Upper lobe of left lung (tissue), 6 donors: ENCODE measurements at regions not wholly inside any gene's neighbourhood (a gene's known extent, or its start where the extent isn't known, plus 50 kb on each side); places are given as distances from the start of the nearest gene placed in this dataset.
A peak's percentile ranks its signal among the peaks of the same experiment; 100 is the strongest.

Source experiments
- ATAC-seq, 2 donors: fragments of 200-7000 bp; cut with Tn5 transposase; one replicate each; pipeline ENCODE4 v1.9.1; 2022; ENCODE audit warnings: mild to moderate bottlenecking in 2 of 2, moderate library complexity in 2 of 2; ENCODE audit not compliant: low FRiP score in 2 of 2
- DNase-seq, 2 donors: peaks; one replicate each; pipeline ENCODE4 v3.0.0-alpha.2; 2019 to 2020
- H3K27ac ChIP-seq, 4 donors: fragments of 200-600 bp; sonication (generic); one replicate each; pipeline ENCODE4 v1.5.1; 2016 to 2019
- H3K27me3 ChIP-seq, 4 donors: fragments of 200-600 bp; sonication (generic); one replicate each; pipeline ENCODE4 v1.5.1; 2017 to 2019
- H3K36me3 ChIP-seq, 4 donors: fragments of 200-600 bp; sonication (generic); one replicate each; pipeline ENCODE4 v1.5.1; 2016 to 2019
- H3K4me1 ChIP-seq, 4 donors: fragments of 200-600 bp; sonication (generic); one replicate each; pipeline ENCODE4 v1.5.1; 2018 to 2019
- H3K4me3 ChIP-seq, 4 donors: fragments of 200-600 bp; sonication (generic); one replicate each; pipeline ENCODE4 v1.5.1; 2017 to 2019; ENCODE audit warnings: mild to moderate bottlenecking in 2 of 4, moderate library complexity in 1 of 4
- H3K9me3 ChIP-seq, 4 donors: fragments of 200-600 bp; sonication (generic); one replicate each; pipeline ENCODE4 v1.5.1; 2018 to 2019
- CTCF ChIP-seq, 6 experiments: fragments of 450-650 bp in 4 of 6; fragments of 200-600 bp in 2 of 6; sonication (generic) in 2 of 6; IDR thresholded peaks; one replicate each; pipeline ENCODE4 v1.5.1; 2016 to 2019; ENCODE audit warnings: antibody characterized with exemption in 6 of 6
- EP300 ChIP-seq, 4 donors: sonication (generic); formaldehyde crosslinking; IDR thresholded peaks; one replicate each; pipeline ENCODE4 v1.5.1; 2017; ENCODE audit warnings: antibody characterized with exemption in 4 of 4, control low read depth in 2 of 4
- POLR2A ChIP-seq, 4 donors: fragments of 450-650 bp; IDR thresholded peaks; one replicate each; pipeline ENCODE4 v1.5.1; 2016 to 2017; ENCODE audit warnings: antibody characterized with exemption in 4 of 4, mild to moderate bottlenecking in 2 of 4
- POLR2AphosphoS5 ChIP-seq, 2 donors: sonication (generic); formaldehyde crosslinking; IDR thresholded peaks; one replicate each; pipeline ENCODE4 v1.5.1; 2017; ENCODE audit warnings: antibody characterized with exemption in 2 of 2
- whole genome bisulfite sequencing, 2 donors: methylation state at CpG; one replicate each; pipeline ENCODE4 v1.1.5; 2017 to 2018; 5-methylcytosine and 5-hydroxymethylcytosine counted together
- donor health status: DM: no; HTN: no; CAD: no; lungs with moderate emphysema.
- donor health status: DM: no; HTN: yes; CAD: no; lungs with severe emphysema.

- Histone ChIP-seq H3K27ac (no peak overlapping the region), H3K9me3 (no peaks in the 10 kb centered on the region), H3K4me1 (peaks cover 7 to 11% (median 10%) of the 10 kb centered on the region in 4 donors), H3K27me3 (no peaks in the 10 kb centered on the region), H3K4me3 (peak overlapping the region in 2 of 4 donors; percentile 13 to 16), H3K36me3 (no peaks in the 10 kb centered on the region)
- TF ChIP-seq POLR2AphosphoS5 (IDR thresholded peaks at IDR 0.05) (no peak), EP300 (IDR thresholded peaks at IDR 0.05) (no peak), CTCF (IDR thresholded peaks at IDR 0.05) (peak; percentile 81 to 90 (median 86)), POLR2A (IDR thresholded peaks at IDR 0.05) (no peak)
- 29 to 30% methylated on average over 30 to 44 of the region's 45 CpGs for WGBS, 2 donors
- DNase-seq = peak; percentile 68 to 80
- ATAC-seq = peak; percentile 49 to 82
Measured at GRCh38 chr2:241950413-241951315, 81.1 kb downstream of the RTP5 start.

GRCh38 chr2:241951316-241951700, 81.8 kb downstream of the RTP5 start:
- WGBS, 2 donors = 35 to 44% methylated on average over 4 of the region's 4 CpGs
- ATAC-seq (no peak), DNase-seq (no peak)
- TF ChIP-seq EP300 (IDR thresholded peaks at IDR 0.05) (no peak), POLR2A (IDR thresholded peaks at IDR 0.05) (no peak), POLR2AphosphoS5 (IDR thresholded peaks at IDR 0.05) (no peak), CTCF (IDR thresholded peaks at IDR 0.05) (no peak)
- no peaks in the 10 kb centered on the region for H3K36me3 ChIP-seq
- H3K4me1 ChIP-seq = peaks cover 7 to 11% (median 10%) of the 10 kb centered on the region in 4 donors
- H3K27me3 ChIP-seq = no peaks in the 10 kb centered on the region
- H3K9me3 ChIP-seq = no peaks in the 10 kb centered on the region
- peak overlapping the region in 1 of 4 donors; percentile 16 for H3K4me3 ChIP-seq
- H3K27ac ChIP-seq = no peak overlapping the region

GRCh38 chr2:241951920-241952319, 82.4 kb downstream of the RTP5 start:
- Histone ChIP-seq H3K4me3 (no peak overlapping the region), H3K4me1 (peaks cover 7 to 11% (median 10%) of the 10 kb centered on the region in 4 donors), H3K36me3 (no peaks in the 10 kb centered on the region), H3K27me3 (no peaks in the 10 kb centered on the region), H3K27ac (no peak overlapping the region), H3K9me3 (no peaks in the 10 kb centered on the region)
- ATAC-seq (no peak), DNase-seq (no peak)
- no peak for TF ChIP-seq POLR2A (IDR thresholded peaks at IDR 0.05)
- 82 to 84% methylated on average over 11 of the region's 11 CpGs for WGBS, 2 donors

GRCh38 chr2:241952816-241953215, 83.3 kb downstream of the RTP5 start:
- H3K27ac ChIP-seq = no peak overlapping the region
- ATAC-seq = no peak

More at GRCh38 chr2:241952816-241953215, 83.3 kb downstream of the RTP5 start:
- peak in 1 of 2 donors; percentile 78 for DNase-seq
- no peaks in the 10 kb centered on the region for H3K9me3 ChIP-seq
- no peaks in the 10 kb centered on the region for H3K27me3 ChIP-seq
- no peak overlapping the region for H3K4me3 ChIP-seq
- WGBS, 2 donors = 77 to 84% methylated on average over 13 to 16 of the region's 16 CpGs
- H3K4me1 ChIP-seq = peaks cover 7 to 11% (median 10%) of the 10 kb centered on the region in 4 donors
- no peaks in the 10 kb centered on the region for H3K36me3 ChIP-seq
- TF ChIP-seq CTCF (IDR thresholded peaks at IDR 0.05) = no peak
- TF ChIP-seq EP300 (IDR thresholded peaks at IDR 0.05) = no peak
- no peak for TF ChIP-seq POLR2AphosphoS5 (IDR thresholded peaks at IDR 0.05)
- no peak for TF ChIP-seq POLR2A (IDR thresholded peaks at IDR 0.05)
